ENCODE measurements at regions not wholly inside any gene's neighbourhood (a gene's known extent, or its start where the extent isn't known, plus 50 kb on each side); places are given as distances from the start of the nearest gene placed in this dataset.

DNA sequence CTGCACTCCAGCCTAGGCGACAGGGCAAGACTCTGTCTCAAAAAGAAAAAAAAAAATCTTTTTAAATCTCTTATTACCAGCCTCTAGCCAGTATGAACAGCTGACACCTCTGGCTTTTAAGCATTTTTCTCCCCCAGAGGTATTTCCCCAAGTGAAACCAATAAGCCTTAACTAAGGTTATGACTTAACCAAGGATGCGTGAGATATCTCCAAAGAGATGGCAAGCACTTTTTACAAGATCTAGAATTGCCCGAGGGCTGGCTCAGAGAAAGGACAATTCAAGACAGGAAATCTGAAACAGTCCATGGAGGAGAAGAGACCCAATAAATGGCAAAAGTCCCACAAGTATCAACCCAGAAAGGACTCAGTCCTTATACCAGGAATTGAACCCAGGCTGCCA, 362.1 kb downstream of the FOXO1 start:
- H3K4me1 ChIP-seq: no peaks in the 10 kb centered on the region
- DNase-seq: no peak
- H3K9me3 ChIP-seq: no peaks in the 10 kb centered on the region
- intact Hi-C loops (cut with DNase I; ENCODE audit: low total_unique reads): no loop called here
- H3K36me3 ChIP-seq (ENCODE audit: low read depth, missing control alignments): no peaks in the 10 kb centered on the region
- no peak overlapping the region for H3K4me3 ChIP-seq
- 74 to 76% methylated on average over 3 of the region's 3 CpGs for WGBS, 2 donors
- TF ChIP-seq POLR2A (IDR thresholded peaks at IDR 0.05): no peak
- TF ChIP-seq, protein P1, sequence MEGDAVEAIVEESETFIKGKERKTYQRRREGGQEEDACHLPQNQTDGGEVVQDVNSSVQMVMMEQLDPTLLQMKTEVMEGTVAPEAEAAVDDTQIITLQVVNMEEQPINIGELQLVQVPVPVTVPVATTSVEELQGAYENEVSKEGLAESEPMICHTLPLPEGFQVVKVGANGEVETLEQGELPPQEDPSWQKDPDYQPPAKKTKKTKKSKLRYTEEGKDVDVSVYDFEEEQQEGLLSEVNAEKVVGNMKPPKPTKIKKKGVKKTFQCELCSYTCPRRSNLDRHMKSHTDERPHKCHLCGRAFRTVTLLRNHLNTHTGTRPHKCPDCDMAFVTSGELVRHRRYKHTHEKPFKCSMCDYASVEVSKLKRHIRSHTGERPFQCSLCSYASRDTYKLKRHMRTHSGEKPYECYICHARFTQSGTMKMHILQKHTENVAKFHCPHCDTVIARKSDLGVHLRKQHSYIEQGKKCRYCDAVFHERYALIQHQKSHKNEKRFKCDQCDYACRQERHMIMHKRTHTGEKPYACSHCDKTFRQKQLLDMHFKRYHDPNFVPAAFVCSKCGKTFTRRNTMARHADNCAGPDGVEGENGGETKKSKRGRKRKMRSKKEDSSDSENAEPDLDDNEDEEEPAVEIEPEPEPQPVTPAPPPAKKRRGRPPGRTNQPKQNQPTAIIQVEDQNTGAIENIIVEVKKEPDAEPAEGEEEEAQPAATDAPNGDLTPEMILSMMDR (IDR thresholded peaks at IDR 0.05): no peak
- no peak overlapping the region for H3K27ac ChIP-seq
- H3K27me3 ChIP-seq: no peaks in the 10 kb centered on the region

DNA sequence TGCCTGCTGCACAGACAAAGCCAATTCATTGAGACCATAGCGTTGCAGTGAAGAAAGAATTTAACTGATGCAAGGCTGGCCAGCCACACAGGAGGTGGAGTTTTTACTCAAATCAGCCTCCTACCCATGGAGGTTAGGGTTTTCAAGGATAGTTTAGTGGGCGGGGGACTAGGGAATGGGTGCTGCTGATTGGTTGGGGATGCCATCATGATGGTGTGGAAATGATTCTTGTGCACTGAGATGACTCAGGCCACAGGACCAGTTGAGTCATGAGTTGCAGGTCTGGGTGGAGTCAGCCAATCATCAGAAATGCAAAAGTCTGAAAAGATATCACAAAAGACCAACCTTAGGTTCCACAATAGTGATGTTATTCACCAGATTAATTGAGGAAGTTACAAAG, 359.6 kb downstream of the FOXO1 start:
- WGBS, 2 donors: 95 to 98% methylated on average over 2 of the region's 2 CpGs
- no peak for DNase-seq
- H3K4me3 ChIP-seq: no peak overlapping the region
- no peaks in the 10 kb centered on the region for H3K27me3 ChIP-seq
- H3K36me3 ChIP-seq (ENCODE audit: low read depth, missing control alignments): no peaks in the 10 kb centered on the region
- intact Hi-C loops (cut with DNase I; ENCODE audit: low total_unique reads): no loop called here
- no peak overlapping the region for H3K27ac ChIP-seq
- no peaks in the 10 kb centered on the region for H3K9me3 ChIP-seq
- H3K4me1 ChIP-seq: no peaks in the 10 kb centered on the region
- no peak for TF ChIP-seq POLR2A (IDR thresholded peaks at IDR 0.05)
- TF ChIP-seq, protein P1 (IDR thresholded peaks at IDR 0.05): no peak

DNA sequence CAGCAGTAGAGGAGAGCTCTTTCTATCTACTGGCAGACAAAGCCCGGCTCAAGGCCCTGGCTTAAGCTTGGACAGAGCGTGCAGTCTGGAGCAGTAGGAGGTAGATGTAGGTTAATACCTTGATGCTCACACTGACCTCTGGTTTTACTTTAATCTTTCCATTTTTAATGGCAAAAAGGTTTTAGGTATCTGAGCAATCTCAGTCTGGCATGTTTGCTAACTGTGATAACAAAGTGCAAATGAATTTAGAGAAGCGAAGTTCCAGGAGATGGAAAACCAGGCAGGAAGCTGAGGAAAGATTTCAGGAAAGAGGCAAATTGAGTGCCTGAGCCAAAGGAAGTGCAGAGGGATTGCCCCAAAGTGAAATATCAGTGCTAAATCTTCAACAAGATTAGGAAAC, 356.6 kb downstream of the FOXO1 start:
- H3K4me3 ChIP-seq: no peak overlapping the region
- no peaks in the 10 kb centered on the region for H3K36me3 ChIP-seq (ENCODE audit: low read depth, missing control alignments)
- TF ChIP-seq, protein P1 (IDR thresholded peaks at IDR 0.05): no peak
- TF ChIP-seq POLR2A (IDR thresholded peaks at IDR 0.05): no peak
- intact Hi-C loops (cut with DNase I; ENCODE audit: low total_unique reads): no loop called here
- H3K4me1 ChIP-seq: no peaks in the 10 kb centered on the region
- H3K27me3 ChIP-seq: no peaks in the 10 kb centered on the region
- no peak overlapping the region for H3K27ac ChIP-seq
- 79 to 89% methylated on average over 3 of the region's 3 CpGs for WGBS, 2 donors
- no peaks in the 10 kb centered on the region for H3K9me3 ChIP-seq
- no peak for DNase-seq

DNA sequence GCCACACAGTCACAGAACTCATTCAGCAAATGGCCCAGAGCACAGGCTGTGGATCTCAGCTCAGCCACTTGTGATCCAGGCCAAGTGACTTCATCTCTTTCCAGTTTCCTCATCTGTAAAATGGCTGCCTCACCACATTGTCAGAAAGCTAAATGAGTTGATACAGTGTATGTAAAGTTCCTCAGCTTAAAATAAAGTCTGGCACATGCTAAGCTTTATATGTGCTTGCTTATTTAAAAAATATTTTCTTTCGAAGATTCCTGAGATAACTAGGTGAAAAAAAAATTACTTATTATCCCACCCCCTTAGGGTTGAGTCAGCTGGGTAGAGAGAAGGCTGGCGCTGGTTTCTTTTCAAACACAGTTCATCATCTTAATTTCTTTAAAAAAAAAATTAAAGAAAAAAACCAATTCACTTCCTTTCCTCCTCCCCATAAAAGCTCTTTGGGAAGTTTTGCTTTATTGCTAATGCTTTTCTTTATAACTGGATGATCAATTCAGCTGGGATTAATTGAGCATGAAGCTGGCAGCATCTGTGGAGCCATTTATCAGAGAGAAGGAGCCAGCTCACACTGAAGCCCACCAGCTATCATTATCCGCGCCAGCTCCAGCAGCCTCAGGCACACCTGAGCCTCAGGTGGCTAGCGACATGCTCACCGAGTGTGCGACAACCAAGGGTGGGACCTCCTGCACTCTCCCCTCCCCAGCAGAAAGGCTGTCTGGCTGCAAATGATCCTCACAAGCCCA, 354.9 kb downstream of the FOXO1 start:
- no peak for DNase-seq
- Histone ChIP-seq H3K4me3 (no peak overlapping the region), H3K9me3 (no peaks in the 10 kb centered on the region), H3K36me3 (ENCODE audit: low read depth, missing control alignments) (no peaks in the 10 kb centered on the region), H3K27ac (no peak overlapping the region), H3K27me3 (no peaks in the 10 kb centered on the region), H3K4me1 (peaks cover 5% of the 10 kb centered on the region)
- TF ChIP-seq, protein P1 (IDR thresholded peaks at IDR 0.05): no peak
- TF ChIP-seq POLR2A (IDR thresholded peaks at IDR 0.05): no peak
- intact Hi-C loops (cut with DNase I; ENCODE audit: low total_unique reads): no loop called here
- 93% methylated on average over 7 of the region's 7 CpGs for WGBS, 2 donors
